PC-3 (cell line): ENCODE measurements at regions not wholly inside any gene's neighbourhood (a gene's known extent, or its start where the extent isn't known, plus 50 kb on each side); places are given as distances from the start of the nearest gene placed in this dataset.

ENCODE experiments used
- ATAC-seq: fragments of 200-7000 bp; cut with Tn5 transposase; 2 replicates; pipeline ENCODE4 v1.9.1; 2020; ENCODE audit warnings: mild to moderate bottlenecking, moderate library complexity
- BruUV-seq: library from RNA; stranded (reverse); fragments of 400-500 nt; replicated peaks from 2 replicates; lab custom pipeline; 2021; lab: Mats Ljungman, UMichigan
- CTCF ChIA-PET: fragments of 300-600 bp; sonication (Branson Sonifier 250); formaldehyde crosslinking; loops from one replicate; lab custom pipeline; 2022; ENCODE audit warnings: antibody characterized with exemption; lab: Charles Lee
- POLR2A ChIA-PET: fragments of 300-600 bp; sonication (Branson Sonifier 250); formaldehyde crosslinking; loops from one replicate; lab custom pipeline; 2022; ENCODE audit warnings: antibody characterized with exemption; ENCODE audit not compliant: unreplicated experiment; lab: Charles Lee
- DNase-seq: peaks from one replicate; pipeline ENCODE4 v3.0.0-alpha.2; 2015
- H2AFZ ChIP-seq: fragments of 300-600 bp; sonication (generic); 2 replicates; pipeline ENCODE4 v1.6.0; 2016; ENCODE audit warnings: antibody characterized with exemption, low read length
- H3F3A ChIP-seq: fragments of 300-600 bp; sonication (generic); one replicate; pipeline ENCODE4 v1.6.0; 2017; ENCODE audit warnings: antibody characterized with exemption, low read length, control low read depth, mild to moderate bottlenecking; ENCODE audit not compliant: unreplicated experiment
- H3K27ac ChIP-seq: fragments of 300-600 bp; sonication (generic); 2 replicates; pipeline ENCODE4 v1.5.1; 2016; ENCODE audit warnings: mild to moderate bottlenecking, low read length
- H3K27me3 ChIP-seq: fragments of 300-600 bp; sonication (generic); 2 replicates; pipeline ENCODE4 v1.6.1; 2016; ENCODE audit warnings: low read length, mixed read lengths
- H3K36me3 ChIP-seq: fragments of 300-600 bp; sonication (generic); 2 replicates; pipeline ENCODE4 v1.6.1; 2016; ENCODE audit warnings: low read depth, mixed run types, low read length, mixed read lengths
- H3K4me1 ChIP-seq: fragments of 300-600 bp; sonication (generic); 2 replicates; pipeline ENCODE4 v1.5.1; 2016; ENCODE audit warnings: low read length; ENCODE audit not compliant: insufficient read depth
- H3K4me2 ChIP-seq: fragments of 300-600 bp; sonication (generic); 2 replicates; pipeline ENCODE4 v1.6.0; 2016; ENCODE audit warnings: low read length
- H3K4me3 ChIP-seq: fragments of 300-600 bp; sonication (generic); 2 replicates; pipeline ENCODE4 v1.5.1; 2016; ENCODE audit warnings: mild to moderate bottlenecking, low read length, mixed read lengths
- H3K79me2 ChIP-seq: fragments of 300-600 bp; sonication (generic); 2 replicates; pipeline ENCODE4 v1.6.1; 2017; ENCODE audit warnings: low read length, mixed read lengths
- H3K9ac ChIP-seq: fragments of 300-600 bp; sonication (generic); 2 replicates; pipeline ENCODE4 v1.6.0; 2016; ENCODE audit warnings: mild to moderate bottlenecking, low read length
- H3K9me2 ChIP-seq: fragments of 300-600 bp; sonication (generic); replicated peaks from 2 replicates; pipeline ENCODE4 v1.6.1; 2016; ENCODE audit warnings: mixed run types, low read length, mixed read lengths
- H3K9me3 ChIP-seq: fragments of 300-600 bp; sonication (generic); 2 replicates; pipeline ENCODE4 v1.6.1; 2016; ENCODE audit warnings: low read length, mixed read lengths
- H4K20me1 ChIP-seq: fragments of 300-600 bp; sonication (generic); 2 replicates; pipeline ENCODE4 v1.6.1; 2016; ENCODE audit warnings: low read length, mixed read lengths
- CTCF ChIP-seq: fragments of 300-600 bp; sonication (generic); conservative IDR thresholded peaks from 2 replicates; pipeline ENCODE4 v1.5.1; 2017; ENCODE audit warnings: antibody characterized with exemption, low read depth, mild to moderate bottlenecking, low read length
- EZH2 ChIP-seq: fragments of 300-600 bp; sonication (generic); IDR thresholded peaks from one replicate; pipeline ENCODE4 v1.6.1; 2017; ENCODE audit warnings: antibody characterized with exemption, mild to moderate bottlenecking, low read length; ENCODE audit not compliant: unreplicated experiment
- EZH2phosphoT487 ChIP-seq: fragments of 300-600 bp; sonication (generic); IDR thresholded peaks from 2 replicates; pipeline ENCODE4 v1.6.1; 2018; ENCODE audit warnings: mild to moderate bottlenecking, antibody characterized with exemption, low read length, borderline replicate concordance
- intact Hi-C: fragments of 100-400 bp; cut with micrococcal nuclease; formaldehyde crosslinking; loops from 2 replicates; pipeline ENCODE4 v1.9.0; 2023

GRCh38 chr15:22228101-22228762 lies 147.9 kb downstream of the OR4M2 start:
- Histone ChIP-seq H3K27me3 (no peaks in the 10 kb centered on the region), H3K9ac (no peak overlapping the region), H3K9me2 (no peaks in the 10 kb centered on the region), H4K20me1 (no peaks in the 10 kb centered on the region), H3K4me2 (no peak overlapping the region), H3K9me3 (peaks cover 27% of the 10 kb centered on the region), H3F3A (no peaks in the 10 kb centered on the region), H3K79me2 (no peaks in the 10 kb centered on the region), H3K4me1 (no peaks in the 10 kb centered on the region), H3K36me3 (no peaks in the 10 kb centered on the region), H2AFZ (no peak overlapping the region), H3K4me3 (no peak overlapping the region), H3K27ac (no peak overlapping the region)
- BruUV-seq = no TSS peak
- CTCF ChIA-PET = no interaction called here
- DNase-seq (no peak), ATAC-seq (no peak)
- POLR2A ChIA-PET = no interaction called here
- intact Hi-C loops = no loop called here
- no peak for TF ChIP-seq CTCF
- no peak for TF ChIP-seq EZH2phosphoT487
- TF ChIP-seq EZH2 = no peak

GRCh38 chr15:22229990-22230819 lies 149.9 kb downstream of the OR4M2 start:
- DNase-seq = no peak
- no peak overlapping the region for H3K9ac ChIP-seq
- intact Hi-C loops = no loop called here
- no peak overlapping the region for H2AFZ ChIP-seq
- H3K4me1 ChIP-seq = no peaks in the 10 kb centered on the region
- BruUV-seq = no TSS peak
- TF ChIP-seq EZH2phosphoT487 (no peak), CTCF (no peak), EZH2 (no peak)
- ChIA-PET POLR2A (interaction anchor here (0.9 kb wide), 1 partner anchor 27 kb away, joined by 7 read pairs; no protein-coding TSS in a partner anchor), CTCF (no interaction called here)
- H3K4me2 ChIP-seq = no peak overlapping the region
- H3K4me3 ChIP-seq = no peak overlapping the region
- no peaks in the 10 kb centered on the region for H3K27me3 ChIP-seq
- peaks cover 38% of the 10 kb centered on the region for H3K9me3 ChIP-seq
- peak; percentile 40; the same call in 1 of the 2 replicates for ATAC-seq
- no peaks in the 10 kb centered on the region for H3K79me2 ChIP-seq
- H3K27ac ChIP-seq = no peak overlapping the region
- H3K9me2 ChIP-seq = no peaks in the 10 kb centered on the region
- no peaks in the 10 kb centered on the region for H3K36me3 ChIP-seq
- no peaks in the 10 kb centered on the region for H4K20me1 ChIP-seq
- no peaks in the 10 kb centered on the region for H3F3A ChIP-seq

- Histone ChIP-seq H3F3A (no peaks in the 10 kb centered on the region), H3K9ac (no peak overlapping the region), H2AFZ (no peak overlapping the region), H3K9me2 (no peaks in the 10 kb centered on the region), H3K27ac (no peak overlapping the region), H3K9me3 (peaks cover 41% of the 10 kb centered on the region), H3K79me2 (no peaks in the 10 kb centered on the region), H3K4me3 (no peak overlapping the region), H4K20me1 (no peaks in the 10 kb centered on the region), H3K36me3 (no peaks in the 10 kb centered on the region), H3K27me3 (no peaks in the 10 kb centered on the region), H3K4me1 (no peaks in the 10 kb centered on the region), H3K4me2 (no peak overlapping the region)
- TF ChIP-seq CTCF = no peak
- TF ChIP-seq EZH2 = no peak
- TF ChIP-seq EZH2phosphoT487 = no peak
- ChIA-PET POLR2A (no interaction called here), CTCF (no interaction called here)
- ATAC-seq = no peak
- no TSS peak for BruUV-seq
- intact Hi-C loops = no loop called here
- no peak for DNase-seq
Observed at GRCh38 chr15:22231603-22232002, 151.3 kb downstream of the OR4M2 start.
